ENCODE measurements at regions not wholly inside any gene's neighbourhood (a gene's known extent, or its start where the extent isn't known, plus 50 kb on each side); places are given as distances from the start of the nearest gene placed in this dataset.

DNA sequence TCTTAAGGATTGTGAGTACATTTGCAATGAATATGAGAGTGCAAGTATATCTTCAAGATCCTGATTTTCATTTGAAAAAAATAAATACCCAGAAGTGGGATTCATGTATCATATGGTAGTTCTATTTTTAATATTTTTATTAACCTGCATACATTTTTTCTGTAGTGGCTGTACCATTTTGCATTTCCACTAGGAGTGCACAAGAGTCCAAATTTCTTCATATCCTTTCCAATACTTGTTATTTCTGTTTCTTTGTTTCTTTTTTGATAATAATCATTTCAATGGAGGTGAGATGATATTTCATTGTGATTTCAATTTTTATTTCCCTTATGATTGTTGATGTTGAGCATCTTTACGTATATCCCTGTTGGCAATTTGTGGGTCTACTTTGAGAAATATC, 759.8 kb upstream of the CNTN5 start:
- Histone ChIP-seq H4K5ac (ENCODE audit: insufficient read length, low read depth, low read length) (no peak overlapping the region), H3K9ac (ENCODE audit: extremely low read depth, insufficient read length, low read length) (no peak overlapping the region), H4K91ac (ENCODE audit: insufficient read length, low read depth, low read length) (no peak overlapping the region), H2BK5ac (ENCODE audit: insufficient read length, low read length) (no peak overlapping the region), H2AFZ (ENCODE audit: low read length) (no peak overlapping the region), H4K20me1 (ENCODE audit: control insufficient read depth, insufficient read depth, insufficient read length) (no peaks in the 10 kb centered on the region), H3K4ac (ENCODE audit: low read depth, low read length) (no peak overlapping the region), H3K23me2 (ENCODE audit: insufficient read length, low read depth, low read length, poor library complexity, severe bottlenecking) (no peaks in the 10 kb centered on the region), H2BK20ac (ENCODE audit: low read depth, low read length, poor library complexity, severe bottlenecking) (no peak overlapping the region), H2BK120ac (ENCODE audit: low read depth, low read length, poor library complexity, severe bottlenecking) (no peak overlapping the region), H3K23ac (ENCODE audit: insufficient read length, low read depth, low read length) (no peak overlapping the region), H3K14ac (ENCODE audit: insufficient read depth, low read length) (no peak overlapping the region), H3K79me2 (ENCODE audit: insufficient read depth, low read length) (no peaks in the 10 kb centered on the region), H3K27ac (ENCODE audit: insufficient read length, low read depth, low read length) (no peak overlapping the region), H3K56ac (ENCODE audit: insufficient read length, low read depth, low read length) (no peak overlapping the region), H3K18ac (ENCODE audit: insufficient read length, low read depth, low read length) (no peak overlapping the region), H3K27me3 (ENCODE audit: insufficient read depth, low read length) (no peaks in the 10 kb centered on the region), H4K8ac (replicated peaks; ENCODE audit: insufficient read length, low read depth, low read length) (no peak overlapping the region), H3K4me2 (ENCODE audit: insufficient read depth, insufficient read length, low read length) (no peak overlapping the region), H2AK5ac (ENCODE audit: insufficient read length, low read length) (no peak overlapping the region), H2BK15ac (ENCODE audit: low read depth, low read length) (no peak overlapping the region), H3T11ph (ENCODE audit: low read length) (no peak overlapping the region), H3K9me3 (ENCODE audit: control insufficient read depth, low read depth, low read length) (no peaks in the 10 kb centered on the region), H2BK12ac (ENCODE audit: insufficient read length, low read depth, low read length) (no peak overlapping the region), H3K79me1 (ENCODE audit: insufficient read depth, low read depth, low read length, poor library complexity, severe bottlenecking) (no peaks in the 10 kb centered on the region), H3K4me1 (ENCODE audit: insufficient read depth, low read length) (no peaks in the 10 kb centered on the region)
- peaks cover 0 to 2% of the 10 kb centered on the region in 2 experiments; a peak in 3 of 5 replicates for H3K9me3 Mint-ChIP-seq
- no peaks in the 10 kb centered on the region for H3K4me1 Mint-ChIP-seq
- H3K27ac Mint-ChIP-seq = no peak overlapping the region
- DNase-seq = no peak
- peaks cover 0 to 1% (median 0%) of the 10 kb centered on the region in 3 experiments; a peak in 1 of 7 replicates for H3K36me3 Mint-ChIP-seq (ENCODE audit: insufficient read depth in 1 of 3, low read depth in 3 of 3)
- H3K27me3 Mint-ChIP-seq (ENCODE audit: low read depth) = no peaks in the 10 kb centered on the region
- H3K4me3 Mint-ChIP-seq = no peak overlapping the region
- WGBS (ENCODE audit: extremely low coverage, insufficient read length, low lambda C conversion rate) = no CpG with 5 or more reads among the region's 1 CpG
- TF ChIP-seq, protein P1, sequence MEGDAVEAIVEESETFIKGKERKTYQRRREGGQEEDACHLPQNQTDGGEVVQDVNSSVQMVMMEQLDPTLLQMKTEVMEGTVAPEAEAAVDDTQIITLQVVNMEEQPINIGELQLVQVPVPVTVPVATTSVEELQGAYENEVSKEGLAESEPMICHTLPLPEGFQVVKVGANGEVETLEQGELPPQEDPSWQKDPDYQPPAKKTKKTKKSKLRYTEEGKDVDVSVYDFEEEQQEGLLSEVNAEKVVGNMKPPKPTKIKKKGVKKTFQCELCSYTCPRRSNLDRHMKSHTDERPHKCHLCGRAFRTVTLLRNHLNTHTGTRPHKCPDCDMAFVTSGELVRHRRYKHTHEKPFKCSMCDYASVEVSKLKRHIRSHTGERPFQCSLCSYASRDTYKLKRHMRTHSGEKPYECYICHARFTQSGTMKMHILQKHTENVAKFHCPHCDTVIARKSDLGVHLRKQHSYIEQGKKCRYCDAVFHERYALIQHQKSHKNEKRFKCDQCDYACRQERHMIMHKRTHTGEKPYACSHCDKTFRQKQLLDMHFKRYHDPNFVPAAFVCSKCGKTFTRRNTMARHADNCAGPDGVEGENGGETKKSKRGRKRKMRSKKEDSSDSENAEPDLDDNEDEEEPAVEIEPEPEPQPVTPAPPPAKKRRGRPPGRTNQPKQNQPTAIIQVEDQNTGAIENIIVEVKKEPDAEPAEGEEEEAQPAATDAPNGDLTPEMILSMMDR (conservative IDR thresholded peaks at IDR 0.05) = no peak; the same call in 1 of the 3 replicates
